IMR-90 (cell line): ENCODE measurements at regions not wholly inside any gene's neighbourhood (a gene's known extent, or its start where the extent isn't known, plus 50 kb on each side); places are given as distances from the start of the nearest gene placed in this dataset.
"Not testable (repeated sequence)": the region's sequence is repeated elsewhere in the genome, so short reads cannot be mapped to it uniquely, and the experiment has no call there.

Experiments
- ATAC-seq: fragments of 200-7000 bp; cut with Tn5 transposase; 2 replicates; pipeline ENCODE4 v1.9.1; 2020; ENCODE audit warnings: low read depth, mild to moderate bottlenecking, moderate library complexity
- BruUV-seq: library from RNA; stranded (reverse); fragments of 400-500 nt; replicated peaks from 2 replicates; lab custom pipeline; 2021; lab: Mats Ljungman, UMichigan
- CTCF ChIA-PET: fragments of 300-600 bp; formaldehyde crosslinking; extraction: SDS; loops from one replicate; lab custom pipeline; 2021; ENCODE audit warnings: antibody characterized with exemption; lab: Yijun Ruan, JAX
- POLR2A ChIA-PET: fragments of 300-600 bp; sonication (Branson Sonifier 250); formaldehyde crosslinking; loops from one replicate; lab custom pipeline; 2022; ENCODE audit warnings: antibody characterized with exemption; ENCODE audit not compliant: unreplicated experiment; lab: Charles Lee
- DNase-seq: peaks from one replicate; pipeline ENCODE4 v3.0.0; 2013
- H2AFZ ChIP-seq: replicated peaks from 2 replicates; pipeline ENCODE3; 2013; ENCODE audit warnings: low read length, mild to moderate bottlenecking; ENCODE audit not compliant: poor library complexity
- H2AK5ac ChIP-seq: 2 replicates; pipeline ENCODE4 v1.6.1; 2013; ENCODE audit warnings: low read depth, low read length, inconsistent platforms
- H2AK9ac ChIP-seq: replicated peaks from 2 replicates; pipeline ENCODE3; 2013; ENCODE audit warnings: mild to moderate bottlenecking, low read depth, low read length, moderate library complexity; ENCODE audit not compliant: poor library complexity
- H2BK120ac ChIP-seq: 2 replicates; pipeline ENCODE4 v1.6.1; 2013; ENCODE audit warnings: low read depth, low read length, inconsistent platforms
- H2BK15ac ChIP-seq: 3 replicates; pipeline ENCODE4 v1.6.1; 2013; ENCODE audit warnings: low read depth, low read length, inconsistent platforms
- H2BK20ac ChIP-seq: 2 replicates; pipeline ENCODE4 v1.6.1; 2013; ENCODE audit warnings: low read depth, mild to moderate bottlenecking, inconsistent platforms, low read length, moderate library complexity
- H2BK5ac ChIP-seq: 2 replicates; pipeline ENCODE4 v1.6.1; 2013; ENCODE audit warnings: mild to moderate bottlenecking, low read depth, low read length, inconsistent platforms; ENCODE audit not compliant: poor library complexity, severe bottlenecking
- H3K14ac ChIP-seq: replicated peaks from 2 replicates; pipeline ENCODE4 v1.6.1; 2013; ENCODE audit warnings: low read depth, low read length, inconsistent platforms
- H3K18ac ChIP-seq: 2 replicates; pipeline ENCODE4 v1.6.1; 2013; ENCODE audit warnings: low read depth, low read length, control low read depth
- H3K23ac ChIP-seq: 2 replicates; pipeline ENCODE4 v1.6.1; 2013; ENCODE audit warnings: low read depth, low read length, inconsistent platforms
- H3K27ac ChIP-seq: 2 replicates; pipeline ENCODE4 v1.5.1; 2013; ENCODE audit warnings: mild to moderate bottlenecking, control low read depth, low read length; ENCODE audit not compliant: insufficient read depth
- H3K27me3 ChIP-seq: 2 replicates; pipeline ENCODE4 v1.6.1; 2013; ENCODE audit warnings: low read length; ENCODE audit not compliant: control insufficient read depth, insufficient read depth
- H3K36me3 ChIP-seq: 2 replicates; pipeline ENCODE4 v1.6.1; 2013; ENCODE audit warnings: low read length, mixed read lengths; ENCODE audit not compliant: control insufficient read depth, insufficient read depth
- H3K4ac ChIP-seq: 2 replicates; pipeline ENCODE4 v1.6.1; 2013; ENCODE audit warnings: low read depth, low read length, inconsistent platforms
- H3K4me1 ChIP-seq: 2 replicates; pipeline ENCODE4 v1.6.1; 2013; ENCODE audit warnings: low read length, mixed read lengths; ENCODE audit not compliant: control insufficient read depth, insufficient read depth
- H3K4me2 ChIP-seq: 2 replicates; pipeline ENCODE4 v1.6.1; 2013; ENCODE audit warnings: low read depth, mild to moderate bottlenecking, control low read depth, low read length, moderate library complexity
- H3K4me3 ChIP-seq: 2 replicates; pipeline ENCODE4 v1.5.1; 2013; ENCODE audit warnings: low read depth, mild to moderate bottlenecking, control low read depth, low read length, moderate library complexity; ENCODE audit not compliant: insufficient read depth
- H3K56ac ChIP-seq: 2 replicates; pipeline ENCODE4 v1.6.1; 2013; ENCODE audit warnings: low read length, inconsistent platforms; ENCODE audit not compliant: insufficient read depth; ENCODE audit errors: extremely low read depth
- H3K79me1 ChIP-seq, 2 experiments: 2 replicates each; pipeline ENCODE4 v1.6.1; 2013; ENCODE audit warnings: low read length in 2 of 2, inconsistent platforms in 1 of 2, low read depth in 1 of 2
- H3K9ac ChIP-seq: 2 replicates; pipeline ENCODE4 v1.6.1; 2013; ENCODE audit warnings: low read depth, low read length, control low read depth
- H3K9me1 ChIP-seq: 2 replicates; pipeline ENCODE4 v1.6.1; 2013; ENCODE audit warnings: low read length, inconsistent platforms; ENCODE audit not compliant: insufficient read depth
- H3K9me3 ChIP-seq: 2 replicates; pipeline ENCODE4 v1.6.1; 2013; ENCODE audit warnings: low read length; ENCODE audit not compliant: control insufficient read depth, insufficient read depth
- H4K20me1 ChIP-seq: 2 replicates; pipeline ENCODE4 v1.6.1; 2013; ENCODE audit warnings: low read length, inconsistent platforms; ENCODE audit not compliant: insufficient read depth
- H4K5ac ChIP-seq: 2 replicates; pipeline ENCODE4 v1.6.1; 2013; ENCODE audit warnings: mild to moderate bottlenecking, low read depth, low read length, control low read depth
- H4K8ac ChIP-seq, 2 experiments: 2 replicates each; pipeline ENCODE4 v1.6.1; 2013; ENCODE audit warnings: low read depth in 2 of 2, low read length in 2 of 2, control low read depth in 1 of 2, inconsistent platforms in 1 of 2
- H4K91ac ChIP-seq: 2 replicates; pipeline ENCODE4 v1.6.1; 2013; ENCODE audit warnings: low read depth, low read length, inconsistent platforms; ENCODE audit not compliant: insufficient read depth
- CEBPB ChIP-seq: IDR thresholded peaks from 2 replicates; pipeline ENCODE4 v1.6.1; 2012; ENCODE audit warnings: low read depth, low read length, improper control_type of control experiment
- WGBS, 2 experiments: methylation state at CpG; one replicate each; pipeline versions ENCODE4 v1.1.5 to v1.1.7; 2013; ENCODE audit warnings: missing lambda C conversion rate in 2 of 2; ENCODE audit not compliant: insufficient read length in 1 of 2; ENCODE audit errors: extremely low coverage in 2 of 2; 5-methylcytosine and 5-hydroxymethylcytosine counted together
- dilution Hi-C: fragments of 300-500 bp; cut with HindIII; formaldehyde crosslinking; loops from one replicate; pipeline ENCODE4 v1.14.3; 2018; ENCODE audit warnings: low sequenced_read_pairs; ENCODE audit not compliant: unreplicated experiment
- in situ Hi-C: fragments of 300-500 bp; cut with MboI; formaldehyde crosslinking; loops from 3 replicates; pipeline ENCODE4 v1.14.3; 2019; ENCODE audit warnings: low sequenced_read_pairs, inconsistent platforms, mixed read lengths
- intact Hi-C: fragments of 100-400 bp; cut with micrococcal nuclease; formaldehyde crosslinking; loops from 2 replicates; pipeline ENCODE4 v1.10.0; 2022

- H4K20me1 ChIP-seq, H2AFZ ChIP-seq, H3K23ac ChIP-seq, H3K9ac ChIP-seq, H3K4me2 ChIP-seq, dilution Hi-C loops, H3K56ac ChIP-seq, in situ Hi-C loops, H2AK9ac ChIP-seq, H2BK15ac ChIP-seq, H3K36me3 ChIP-seq, H3K9me3 ChIP-seq, H3K9me1 ChIP-seq, BruUV-seq, H3K4me3 ChIP-seq, ATAC-seq, H3K27me3 ChIP-seq, H3K79me1 ChIP-seq: not testable (repeated sequence)
- H3K27ac ChIP-seq, result peak overlapping the region; percentile 10; the same call in 1 of the 2 replicates
- peak; percentile 82 for TF ChIP-seq CEBPB
- peak overlapping the region; percentile 10 for H4K5ac ChIP-seq
- H4K91ac ChIP-seq, result peak overlapping the region; percentile 36
- H2BK5ac ChIP-seq, result peak overlapping the region; percentile 52
- POLR2A ChIA-PET, result interaction anchor here (0.7 to 1.0 kb wide), 2 partner anchors 71 to 606 kb away, joined by 3 to 4 read pairs; partner anchors contain the start of gene CITED2
- peak overlapping the region; percentile 43 for H2BK120ac ChIP-seq
- H3K14ac ChIP-seq, result peak overlapping the region; percentile 1; the same call in 1 of the 2 replicates
- intact Hi-C loops, result loop anchor here (2.0 to 5.0 kb wide), 3 partner anchors 70 to 606 kb away; partner anchors contain the start of gene CITED2
- H2BK20ac ChIP-seq, result peak overlapping the region; percentile 20; the same call in 1 of the 2 replicates
- peak overlapping the region; percentile 9 for H3K4ac ChIP-seq
- WGBS, 2 experiments, result no CpG with 5 or more reads among the region's 3 CpGs
- H2AK5ac ChIP-seq, result peak overlapping the region; percentile 54; the same call in 1 of the 2 replicates
- H4K8ac ChIP-seq, result peak overlapping the region; percentile 43 to 61; a peak in 2 of 4 replicates
- CTCF ChIA-PET, result interaction anchor here (0.8 kb wide), 1 partner anchor 196 kb away, joined by 3 read pairs; no protein-coding TSS in a partner anchor
- peaks cover 30% of the 10 kb centered on the region for H3K4me1 ChIP-seq
- peak overlapping the region; percentile 11; the same call in 1 of the 2 replicates for H3K18ac ChIP-seq
- peak; percentile 57 for DNase-seq
Measured at GRCh38 chr6:139980631-139981030, 606.2 kb upstream of the CITED2 start.
